ENCODE measurements at regions not wholly inside any gene's neighbourhood (a gene's known extent, or its start where the extent isn't known, plus 50 kb on each side); places are given as distances from the start of the nearest gene placed in this dataset.

DNA sequence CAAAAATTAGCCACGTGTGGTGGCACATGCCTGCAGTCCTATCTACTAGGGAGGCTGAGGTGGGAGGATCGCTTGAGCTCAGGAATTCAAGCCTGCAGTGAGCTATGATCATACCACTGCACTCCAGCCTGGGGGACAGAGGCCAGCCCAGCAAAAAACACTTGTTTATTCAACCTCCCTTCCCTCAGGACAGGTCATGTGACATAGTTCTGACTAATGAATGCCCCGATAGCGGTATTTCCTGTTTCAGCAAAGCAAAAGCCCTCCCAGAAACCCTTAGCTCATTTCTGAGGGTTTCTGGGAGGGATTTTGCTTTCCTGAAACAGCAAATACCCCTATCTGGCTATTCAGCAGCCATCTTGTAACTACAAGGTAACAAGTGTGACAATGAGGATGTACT is 157.1 kb downstream of the GATA3 start:
- no peak for DNase-seq (ENCODE audit: low read depth, low spot score)
- Histone ChIP-seq H3K36me3 (ENCODE audit: control insufficient read depth in 1 of 2, insufficient read depth in 2 of 2, low read length in 2 of 2) (no peaks in the 10 kb centered on the region), H3K4me3 (replicated peaks in 1 of 2; ENCODE audit: low read depth in 1 of 2, low read length in 2 of 2) (no peak overlapping the region), H4K20me1 (ENCODE audit: insufficient read depth) (no peaks in the 10 kb centered on the region), H3K9ac (ENCODE audit: low read length) (no peak overlapping the region), H3K79me2 (ENCODE audit: insufficient read depth, low read length) (no peaks in the 10 kb centered on the region), H3K27ac (ENCODE audit: low read depth, low read length) (no peak overlapping the region), H3K9me2 (ENCODE audit: insufficient read depth) (no peaks in the 10 kb centered on the region), H3K27me3 (ENCODE audit: insufficient read depth, low read length) (0 out of 2 replicates have a peak, but pooled peaks cover 4% of the 10 kb centered on the region), H3K9me3 (ENCODE audit: control insufficient read depth in 1 of 2, insufficient read depth in 1 of 2, low read depth in 1 of 2, low read length in 2 of 2) (no peaks in the 10 kb centered on the region), H2AFZ (ENCODE audit: low read depth, low read length, poor library complexity, severe bottlenecking) (no peak overlapping the region), H3K4me2 (ENCODE audit: low read length) (no peak overlapping the region; the same call in 1 of the 2 replicates), H3K4me1 (ENCODE audit: control insufficient read depth in 1 of 2, insufficient read depth in 2 of 2, low read length in 2 of 2) (no peaks in the 10 kb centered on the region)
- ChIA-PET POLR2A (no interaction called here), CTCF (no interaction called here), RAD21 (ENCODE audit: low non-redundant PET in 1 of 2, low total read pairs in 2 of 2, uncharacterized antibody in 2 of 2, unreplicated experiment in 2 of 2) (no interaction called here)
- no TSS peak for BruUV-seq (replicated peaks)
- intact Hi-C loops (cut with micrococcal nuclease) = no loop called here
- TF ChIP-seq ZNF274 (IDR thresholded peaks at IDR 0.05; ENCODE audit: low read depth, low read length) = no peak
- TF ChIP-seq RAD21 (IDR thresholded peaks at IDR 0.05; ENCODE audit: low read depth) = no peak
- no peak for TF ChIP-seq CEBPB (IDR thresholded peaks at IDR 0.05; ENCODE audit: low read depth)
- TF ChIP-seq, protein P1, sequence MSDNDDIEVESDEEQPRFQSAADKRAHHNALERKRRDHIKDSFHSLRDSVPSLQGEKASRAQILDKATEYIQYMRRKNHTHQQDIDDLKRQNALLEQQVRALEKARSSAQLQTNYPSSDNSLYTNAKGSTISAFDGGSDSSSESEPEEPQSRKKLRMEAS (IDR thresholded peaks at IDR 0.05) = no peak
- TF ChIP-seq, protein P2, sequence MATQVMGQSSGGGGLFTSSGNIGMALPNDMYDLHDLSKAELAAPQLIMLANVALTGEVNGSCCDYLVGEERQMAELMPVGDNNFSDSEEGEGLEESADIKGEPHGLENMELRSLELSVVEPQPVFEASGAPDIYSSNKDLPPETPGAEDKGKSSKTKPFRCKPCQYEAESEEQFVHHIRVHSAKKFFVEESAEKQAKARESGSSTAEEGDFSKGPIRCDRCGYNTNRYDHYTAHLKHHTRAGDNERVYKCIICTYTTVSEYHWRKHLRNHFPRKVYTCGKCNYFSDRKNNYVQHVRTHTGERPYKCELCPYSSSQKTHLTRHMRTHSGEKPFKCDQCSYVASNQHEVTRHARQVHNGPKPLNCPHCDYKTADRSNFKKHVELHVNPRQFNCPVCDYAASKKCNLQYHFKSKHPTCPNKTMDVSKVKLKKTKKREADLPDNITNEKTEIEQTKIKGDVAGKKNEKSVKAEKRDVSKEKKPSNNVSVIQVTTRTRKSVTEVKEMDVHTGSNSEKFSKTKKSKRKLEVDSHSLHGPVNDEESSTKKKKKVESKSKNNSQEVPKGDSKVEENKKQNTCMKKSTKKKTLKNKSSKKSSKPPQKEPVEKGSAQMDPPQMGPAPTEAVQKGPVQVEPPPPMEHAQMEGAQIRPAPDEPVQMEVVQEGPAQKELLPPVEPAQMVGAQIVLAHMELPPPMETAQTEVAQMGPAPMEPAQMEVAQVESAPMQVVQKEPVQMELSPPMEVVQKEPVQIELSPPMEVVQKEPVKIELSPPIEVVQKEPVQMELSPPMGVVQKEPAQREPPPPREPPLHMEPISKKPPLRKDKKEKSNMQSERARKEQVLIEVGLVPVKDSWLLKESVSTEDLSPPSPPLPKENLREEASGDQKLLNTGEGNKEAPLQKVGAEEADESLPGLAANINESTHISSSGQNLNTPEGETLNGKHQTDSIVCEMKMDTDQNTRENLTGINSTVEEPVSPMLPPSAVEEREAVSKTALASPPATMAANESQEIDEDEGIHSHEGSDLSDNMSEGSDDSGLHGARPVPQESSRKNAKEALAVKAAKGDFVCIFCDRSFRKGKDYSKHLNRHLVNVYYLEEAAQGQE (IDR thresholded peaks at IDR 0.05; ENCODE audit: low read depth) = no peak
- TF ChIP-seq POLR2A (IDR thresholded peaks at IDR 0.05; ENCODE audit: borderline replicate concordance, extremely low read depth, insufficient read depth, insufficient read length) = no peak
- no peak for TF ChIP-seq EGR1 (IDR thresholded peaks at IDR 0.05; ENCODE audit: low read depth)
- no peak for TF ChIP-seq FOSL1 (IDR thresholded peaks at IDR 0.05; ENCODE audit: low read depth)
- TF ChIP-seq, protein P3, sequence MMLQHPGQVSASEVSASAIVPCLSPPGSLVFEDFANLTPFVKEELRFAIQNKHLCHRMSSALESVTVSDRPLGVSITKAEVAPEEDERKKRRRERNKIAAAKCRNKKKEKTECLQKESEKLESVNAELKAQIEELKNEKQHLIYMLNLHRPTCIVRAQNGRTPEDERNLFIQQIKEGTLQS (IDR thresholded peaks at IDR 0.05) = no peak
- no peak for TF ChIP-seq SIN3A (IDR thresholded peaks at IDR 0.05; ENCODE audit: low read depth)
- ATAC-seq = no peak

Measured in HCT116 (cell line).